ENCODE measurements at regions not wholly inside any gene's neighbourhood (a gene's known extent, or its start where the extent isn't known, plus 50 kb on each side); places are given as distances from the start of the nearest gene placed in this dataset.
"Not testable (repeated sequence)": the region's sequence is repeated elsewhere in the genome, so short reads cannot be mapped to it uniquely, and the experiment has no call there.

- no peak overlapping the region for H3K4me3 ChIP-seq (ENCODE audit: low read length)
- no peak for DNase-seq (ENCODE audit: low read depth, low spot score)
These were observed 362.3 kb downstream of the DMRTA1 start for GRCh38 chr9:22808876-22809275.

GRCh38 chr9:22809371-22809770, 362.7 kb downstream of the DMRTA1 start:
- no peak for DNase-seq (ENCODE audit: low read depth, low spot score)
- no peak overlapping the region for H3K4me3 ChIP-seq (ENCODE audit: low read length)

GRCh38 chr9:22813529-22813928, 366.9 kb downstream of the DMRTA1 start:
- DNase-seq (ENCODE audit: low read depth, low spot score), result no peak
- no peak overlapping the region for H3K4me3 ChIP-seq (ENCODE audit: low read length)

- no peak for DNase-seq (ENCODE audit: low read depth, low spot score)
- no peak overlapping the region for H3K4me3 ChIP-seq (ENCODE audit: low read length)
These were observed 368.6 kb downstream of the DMRTA1 start for GRCh38 chr9:22815246-22815645.

DNA sequence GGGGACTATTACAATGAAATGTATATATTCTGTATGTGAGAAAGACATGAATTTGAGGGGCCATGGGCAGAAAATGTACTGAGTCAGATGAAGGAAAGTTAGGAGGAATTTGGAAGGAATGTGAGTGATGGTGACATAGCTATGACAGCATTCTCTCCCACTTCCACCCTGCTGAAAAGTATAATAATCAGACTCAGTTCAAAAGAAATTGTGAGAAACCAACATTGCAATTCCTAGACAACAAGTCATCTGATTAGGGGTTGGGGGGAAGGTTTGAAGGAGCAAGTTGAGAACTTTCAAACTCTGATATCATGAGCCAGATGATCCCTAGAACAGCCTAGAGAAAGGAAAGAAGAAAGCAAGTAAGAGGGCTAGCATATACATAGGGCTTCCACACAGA, 370.6 kb downstream of the DMRTA1 start:
- no peak overlapping the region for H3K4me3 ChIP-seq (ENCODE audit: low read length)
- no peak for DNase-seq (ENCODE audit: low read depth, low spot score)

GRCh38 chr9:22829236-22829635, 382.6 kb downstream of the DMRTA1 start:
- no peak for DNase-seq (ENCODE audit: low read depth, low spot score)
- no peak overlapping the region for H3K4me3 ChIP-seq (ENCODE audit: low read length)

DNA sequence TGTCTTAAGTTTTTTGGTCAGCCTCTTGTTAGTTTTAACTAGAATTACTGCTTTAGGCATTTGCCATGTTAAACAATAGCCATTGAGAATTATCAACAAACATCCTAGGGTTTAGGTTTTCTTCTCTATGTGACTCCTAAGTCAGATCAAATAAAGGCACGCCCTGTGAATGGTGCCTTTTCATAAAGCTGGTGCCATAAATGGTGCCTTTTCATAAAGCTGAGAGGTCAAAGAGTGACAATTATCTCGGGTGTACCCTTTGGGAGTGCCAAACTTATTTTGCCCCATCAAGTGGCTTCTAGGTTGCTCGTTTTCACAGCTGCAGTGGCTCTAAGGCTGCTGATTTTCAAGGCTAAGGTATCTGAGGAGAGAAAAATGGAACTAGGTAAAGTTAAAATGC, 391.6 kb downstream of the DMRTA1 start:
- no peak overlapping the region for H3K4me3 ChIP-seq (ENCODE audit: low read length)
- no peak for DNase-seq (ENCODE audit: low read depth, low spot score)

DNA sequence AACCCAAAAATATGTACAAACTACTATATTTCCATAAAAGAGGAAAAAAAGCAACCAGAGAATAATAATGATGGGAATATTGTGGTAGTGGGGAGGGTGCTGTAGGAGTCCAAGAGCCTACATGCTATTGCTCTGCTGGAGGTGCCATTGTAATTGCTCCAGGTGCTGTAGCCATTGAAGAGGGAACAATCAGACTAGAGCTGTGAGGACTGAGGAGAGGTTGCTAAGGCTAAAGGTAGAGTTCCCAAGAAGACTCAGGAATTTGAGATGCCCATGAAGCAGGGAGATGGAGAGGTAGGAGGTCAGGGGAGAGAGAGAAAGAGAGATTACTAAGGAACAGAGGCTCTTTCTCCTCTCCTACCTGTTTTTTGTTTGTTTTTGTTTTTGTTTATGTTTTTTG, 394.0 kb downstream of the DMRTA1 start:
- no peak overlapping the region for H3K4me3 ChIP-seq (ENCODE audit: low read length)
- no peak for DNase-seq (ENCODE audit: low read depth, low spot score)

GRCh38 chr9:22845243-22845642, 398.6 kb downstream of the DMRTA1 start:
- not testable (repeated sequence) for H3K4me3 ChIP-seq (ENCODE audit: low read length)

DNA sequence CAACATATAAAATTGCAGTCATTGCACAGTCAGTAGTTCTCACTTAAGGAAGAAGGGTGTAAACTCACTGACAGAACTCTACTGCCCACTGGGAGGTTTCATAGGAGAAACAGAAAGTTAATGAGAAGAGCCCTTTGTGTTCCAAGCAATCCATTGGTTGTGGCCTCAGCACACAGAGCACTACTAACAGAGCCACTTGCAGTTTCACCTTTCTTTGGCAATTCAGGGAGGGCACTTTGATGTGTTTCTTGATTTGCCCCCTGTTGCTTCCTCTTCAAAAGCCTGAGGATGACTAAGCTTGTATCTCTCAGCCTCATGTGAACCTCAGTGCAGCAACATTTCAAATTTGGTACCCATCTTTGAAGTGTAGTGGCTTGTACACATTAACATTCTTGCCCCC, 409.4 kb downstream of the DMRTA1 start:
- H3K4me3 ChIP-seq (ENCODE audit: low read length), result no peak overlapping the region
- no peak for DNase-seq (ENCODE audit: low read depth, low spot score)

More at GRCh38 chr9:22845243-22845642, 398.6 kb downstream of the DMRTA1 start:
- not testable (repeated sequence) for DNase-seq (ENCODE audit: low read depth, low spot score)

DNA sequence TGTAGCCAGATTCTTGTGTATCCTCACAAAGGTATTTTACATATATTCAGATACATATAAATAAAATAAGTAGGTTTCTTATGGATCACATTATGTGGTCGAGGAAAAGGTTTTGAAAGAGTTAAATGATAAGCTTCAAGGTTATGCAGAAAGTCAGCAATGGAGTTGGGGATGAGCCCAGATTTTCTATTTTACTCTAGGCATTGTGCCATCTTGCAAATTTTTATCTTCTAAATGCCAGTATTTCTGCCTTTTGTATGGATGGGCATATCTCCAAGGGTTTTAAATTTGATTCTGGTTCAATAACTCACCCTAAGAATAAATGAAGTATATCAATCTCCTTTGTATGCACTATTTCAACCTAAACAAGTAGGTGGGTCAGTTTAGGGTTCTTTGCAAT, 410.7 kb downstream of the DMRTA1 start:
- H3K4me3 ChIP-seq (ENCODE audit: low read length), result no peak overlapping the region
- no peak for DNase-seq (ENCODE audit: low read depth, low spot score)

DNA sequence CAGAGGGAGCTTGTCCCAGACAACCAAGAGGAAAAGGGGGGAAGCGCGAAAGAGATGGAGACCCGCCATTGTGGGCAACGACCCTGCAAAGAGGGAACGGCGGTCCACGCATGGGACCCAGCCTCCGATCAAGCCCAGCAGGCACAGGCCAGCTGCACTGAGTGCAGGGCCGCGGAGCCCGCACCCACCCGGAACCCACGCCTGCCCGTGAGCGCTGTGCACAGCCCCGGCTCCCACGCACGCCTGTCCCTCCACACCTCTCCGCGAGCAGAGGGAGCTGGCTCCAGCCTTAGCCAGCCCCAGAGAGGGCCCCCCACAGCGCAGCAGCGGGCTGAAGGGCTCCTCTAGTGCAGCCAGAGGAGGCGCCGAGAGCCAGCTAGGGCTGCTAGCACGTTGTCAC, 416.5 kb downstream of the DMRTA1 start:
- H3K4me3 ChIP-seq (ENCODE audit: low read length), result no peak overlapping the region
- DNase-seq (ENCODE audit: low read depth, low spot score), result no peak

DNA sequence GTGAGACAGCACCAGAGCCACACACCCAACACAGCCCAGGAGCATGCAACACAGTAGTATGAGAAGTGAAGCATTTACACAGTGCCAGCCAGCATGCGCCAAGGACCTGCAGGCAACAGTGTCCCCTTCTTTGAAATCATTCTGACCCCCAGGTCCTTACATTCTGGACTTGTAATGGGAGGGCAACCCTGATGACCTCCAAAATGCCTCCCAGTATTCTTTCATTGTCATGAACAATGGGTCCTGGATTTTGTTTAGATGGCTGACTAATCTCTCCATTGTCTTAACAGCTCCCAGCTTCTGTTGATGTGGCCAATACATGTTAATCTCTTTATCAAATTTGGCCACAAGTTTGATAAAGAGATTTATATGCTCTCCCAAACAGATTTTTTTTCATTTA, 417.1 kb downstream of the DMRTA1 start:
- DNase-seq (ENCODE audit: low read depth, low spot score), result no peak
- no peak overlapping the region for H3K4me3 ChIP-seq (ENCODE audit: low read length)

- H3K4me3 ChIP-seq (ENCODE audit: low read length), result no peak overlapping the region
- no peak for DNase-seq (ENCODE audit: low read depth, low spot score)
These were observed 446.7 kb downstream of the DMRTA1 start for GRCh38 chr9:22893196-22893843.

- no peak overlapping the region for H3K4me3 ChIP-seq (ENCODE audit: low read length)
- no peak for DNase-seq (ENCODE audit: low read depth, low spot score)
These were observed 452.0 kb downstream of the DMRTA1 start for GRCh38 chr9:22898591-22898990.

GRCh38 chr9:22911632-22912031, 465.0 kb downstream of the DMRTA1 start:
- no peak overlapping the region for H3K4me3 ChIP-seq (ENCODE audit: low read length)
- no peak for DNase-seq (ENCODE audit: low read depth, low spot score)

DNA sequence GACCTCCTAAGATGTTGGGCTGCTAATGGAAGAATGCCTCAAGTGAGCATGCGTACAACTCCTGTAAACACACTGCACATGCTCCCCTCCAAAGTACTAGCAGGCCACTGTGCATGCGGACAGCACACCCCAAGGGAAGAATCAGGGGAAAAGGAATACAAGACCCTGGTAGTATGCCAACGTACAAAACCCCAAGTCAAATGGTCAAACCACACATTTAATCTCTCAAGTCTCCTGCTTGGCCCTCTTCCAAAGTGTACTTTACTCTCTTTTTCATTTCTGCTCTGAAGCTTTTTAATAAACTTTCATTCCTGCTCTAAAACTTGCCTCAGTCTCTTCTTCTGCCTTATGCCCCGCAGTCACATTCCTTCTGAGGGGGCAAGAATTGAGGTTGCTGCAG, 466.4 kb downstream of the DMRTA1 start:
- DNase-seq (ENCODE audit: low read depth, low spot score), result no peak
- H3K4me3 ChIP-seq (ENCODE audit: low read length), result no peak overlapping the region

DNA sequence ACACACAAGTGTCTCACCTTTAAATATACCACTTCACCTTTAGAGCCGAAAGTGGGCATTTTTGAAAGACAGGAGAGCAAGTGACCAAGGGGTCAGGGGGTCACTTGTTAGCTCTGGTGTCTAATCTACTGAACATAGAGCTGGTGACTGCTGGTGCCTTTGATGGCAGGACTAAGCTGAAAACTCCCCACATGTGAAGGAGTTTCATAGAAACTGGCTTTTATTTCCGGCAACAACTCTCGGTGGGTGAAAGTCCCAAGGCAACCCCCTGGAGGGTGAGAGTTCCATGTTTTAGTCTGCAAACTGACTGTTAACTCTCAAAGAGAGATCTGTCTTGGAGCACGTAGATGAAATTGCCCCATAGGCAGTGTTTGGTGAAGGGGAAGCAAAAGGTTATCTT, 466.9 kb downstream of the DMRTA1 start:
- H3K4me3 ChIP-seq (ENCODE audit: low read length), result no peak overlapping the region
- no peak for DNase-seq (ENCODE audit: low read depth, low spot score)

DNA sequence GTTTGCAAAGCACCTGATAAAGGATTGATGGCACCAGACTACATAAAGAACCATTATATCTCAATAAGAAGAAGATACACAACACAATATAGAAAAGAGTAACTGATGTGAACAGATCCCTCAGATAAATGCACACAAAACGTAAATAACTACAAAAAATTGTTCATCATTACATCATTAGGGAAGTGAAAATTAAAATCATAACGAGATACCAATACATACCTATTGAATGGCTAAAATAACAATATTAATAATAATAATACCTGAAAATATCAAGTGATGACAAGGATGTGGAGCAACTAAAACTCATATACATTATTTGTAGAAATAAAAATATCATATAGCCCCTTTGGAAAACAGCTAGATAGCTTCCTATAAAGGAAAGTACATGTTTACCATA, 469.5 kb downstream of the DMRTA1 start:
- H3K4me3 ChIP-seq (ENCODE audit: low read length), result no peak overlapping the region
- DNase-seq (ENCODE audit: low read depth, low spot score), result no peak

GRCh38 chr9:22919423-22919822, 472.8 kb downstream of the DMRTA1 start:
- no peak for DNase-seq (ENCODE audit: low read depth, low spot score)
- H3K4me3 ChIP-seq (ENCODE audit: low read length), result no peak overlapping the region

DNA sequence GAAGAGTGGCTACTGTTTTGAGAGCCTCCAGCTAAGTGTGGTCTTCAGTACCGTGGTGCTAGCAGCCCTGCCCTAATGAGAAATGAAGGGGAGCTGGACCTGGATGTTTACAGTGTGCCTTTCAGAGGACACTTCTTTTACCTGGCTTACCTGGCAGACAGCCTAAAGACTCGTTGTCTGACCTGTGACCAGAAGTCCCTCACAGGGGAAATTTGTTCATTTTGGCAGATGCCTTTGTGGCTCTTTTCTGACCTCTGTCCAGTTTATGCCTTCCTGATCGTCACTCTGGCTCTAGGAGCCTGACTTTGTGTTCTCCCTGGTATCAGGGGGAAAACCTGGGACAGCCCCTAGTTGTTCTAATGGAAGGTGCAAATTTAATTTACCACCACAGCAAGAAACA, 475.1 kb downstream of the DMRTA1 start:
- no peak overlapping the region for H3K4me3 ChIP-seq (ENCODE audit: low read length)
- DNase-seq (ENCODE audit: low read depth, low spot score), result no peak

GRCh38 chr9:22922222-22922621, 475.6 kb downstream of the DMRTA1 start:
- H3K4me3 ChIP-seq (ENCODE audit: low read length), result no peak overlapping the region
- DNase-seq (ENCODE audit: low read depth, low spot score), result no peak
